ENCODE measurements at regions not wholly inside any gene's neighbourhood (a gene's known extent, or its start where the extent isn't known, plus 50 kb on each side); places are given as distances from the start of the nearest gene placed in this dataset.
A peak's percentile ranks its signal among the peaks of the same experiment; 100 is the strongest.

DNA sequence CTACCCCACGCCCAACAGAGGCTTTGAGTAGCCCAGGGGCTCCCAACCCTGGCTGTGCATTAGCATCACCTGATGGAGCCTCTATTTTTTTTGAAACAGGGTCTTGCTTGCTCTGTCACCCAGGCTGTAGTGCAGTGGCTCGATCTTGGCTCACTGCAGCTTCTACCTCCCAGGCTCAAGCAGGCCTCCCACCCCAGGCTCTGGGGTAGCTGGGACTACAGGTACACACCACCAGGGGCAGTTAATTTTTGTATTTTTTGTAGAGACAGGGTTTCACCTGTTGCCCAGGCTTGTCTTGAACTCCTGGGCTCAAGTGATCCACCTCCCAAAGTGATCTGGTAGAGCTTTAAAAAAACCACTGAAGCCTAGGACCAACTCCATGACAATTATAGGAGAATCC, 394.8 kb upstream of the ATP5MC3 start:
- no peak for DNase-seq
- Mint-ChIP-seq H3K27ac (no peak overlapping the region), H3K27me3 (peaks cover 7% of the 10 kb centered on the region), H3K36me3 (no peaks in the 10 kb centered on the region), H3K4me3 (no peak overlapping the region), H3K4me1 (no peaks in the 10 kb centered on the region), H3K9me3 (no peaks in the 10 kb centered on the region)
- CTCF ChIA-PET = no interaction called here

DNA sequence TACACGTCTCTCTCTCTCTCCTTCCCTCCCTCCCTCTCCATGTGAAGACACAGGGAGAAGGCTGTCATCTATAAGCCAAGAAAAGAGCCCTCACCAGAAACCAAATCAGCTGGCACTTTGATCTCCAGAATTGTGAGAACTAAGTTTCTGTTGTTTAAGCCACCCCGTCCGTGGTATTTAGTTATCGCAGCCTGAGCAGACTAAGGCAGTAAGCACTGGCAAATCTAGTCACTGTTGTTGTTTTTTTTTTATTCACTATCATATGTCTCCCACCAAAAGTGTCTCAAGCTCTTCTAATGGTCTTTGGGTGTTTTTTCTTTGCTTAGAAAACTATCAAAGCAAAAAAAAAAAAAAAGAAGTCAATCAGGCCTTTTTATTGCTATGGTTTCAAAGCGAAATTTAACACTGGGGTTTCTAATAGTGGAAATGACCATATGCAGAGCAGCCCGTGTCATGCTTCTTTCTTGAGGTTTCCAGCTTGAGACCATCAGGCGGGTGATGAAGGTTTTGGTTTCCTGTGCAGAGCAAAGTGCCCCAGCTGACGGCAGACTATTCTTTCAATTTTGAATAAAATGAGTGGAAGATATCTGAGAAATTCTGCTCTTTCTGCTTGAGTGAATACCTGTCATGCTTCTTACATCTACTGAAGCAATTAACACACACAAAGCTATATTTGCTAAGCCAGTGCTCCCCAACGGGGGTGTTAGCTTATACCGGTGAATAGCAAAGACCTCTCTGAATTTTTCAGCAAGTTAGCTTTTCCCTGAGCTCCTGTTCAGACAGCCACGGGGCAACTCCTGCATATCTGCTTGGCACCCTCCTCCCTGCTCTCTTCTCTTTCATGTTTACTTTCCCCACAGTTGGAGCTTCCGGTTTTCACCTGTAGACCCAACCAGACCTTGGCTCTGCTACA, 394.1 kb upstream of the ATP5MC3 start:
- H3K27ac Mint-ChIP-seq = no peak overlapping the region
- peaks cover 7% of the 10 kb centered on the region for H3K27me3 Mint-ChIP-seq
- CTCF ChIA-PET = interaction anchor here (0.8 to 0.9 kb wide), 2 partner anchors 66 to 171 kb away, joined by 3 read pairs; no protein-coding TSS in a partner anchor
- H3K9me3 Mint-ChIP-seq = no peaks in the 10 kb centered on the region
- H3K4me1 Mint-ChIP-seq = no peaks in the 10 kb centered on the region
- H3K4me3 Mint-ChIP-seq = no peak overlapping the region
- no peak for DNase-seq
- no peaks in the 10 kb centered on the region for H3K36me3 Mint-ChIP-seq

GRCh38 chr2:175574069-175574468, 392.6 kb upstream of the ATP5MC3 start:
- H3K4me1 Mint-ChIP-seq = no peaks in the 10 kb centered on the region
- no peak overlapping the region for H3K4me3 Mint-ChIP-seq

DNA sequence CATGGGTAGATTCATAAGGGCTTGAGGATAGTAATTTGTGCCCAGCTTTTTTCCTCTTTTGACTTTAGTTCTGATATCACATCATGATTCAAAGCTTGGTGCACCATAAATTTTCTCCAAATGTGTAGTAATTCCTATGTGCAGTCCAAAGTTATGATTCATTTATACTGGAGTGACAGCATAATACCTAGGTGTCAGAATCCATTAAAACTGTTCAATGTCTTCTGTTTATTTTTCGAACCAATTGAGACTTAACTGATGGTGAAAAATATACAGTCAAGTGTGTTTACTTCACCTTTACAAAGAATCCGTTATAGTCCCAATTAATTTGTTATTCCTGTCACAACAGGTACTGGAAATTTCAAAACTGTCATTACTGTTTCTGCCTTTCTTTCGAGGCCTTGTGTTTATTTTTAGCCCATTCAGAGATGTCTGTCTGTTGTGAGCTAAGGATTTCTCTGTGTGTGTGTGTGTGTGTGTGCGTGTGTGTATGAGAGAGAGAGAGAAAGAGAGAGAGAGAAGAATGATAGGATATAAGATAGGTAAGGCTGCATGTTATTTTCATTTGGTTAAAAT, 389.7 kb upstream of the ATP5MC3 start:
- Mint-ChIP-seq H3K9me3 (no peaks in the 10 kb centered on the region), H3K27me3 (peaks cover 4% of the 10 kb centered on the region), H3K36me3 (no peaks in the 10 kb centered on the region), H3K4me1 (no peaks in the 10 kb centered on the region), H3K27ac (no peak overlapping the region), H3K4me3 (no peak overlapping the region)
- no peak for DNase-seq
- CTCF ChIA-PET = no interaction called here

More at GRCh38 chr2:175574069-175574468, 392.6 kb upstream of the ATP5MC3 start:
- H3K27me3 Mint-ChIP-seq = peaks cover 7% of the 10 kb centered on the region
- no peak overlapping the region for H3K27ac Mint-ChIP-seq
- no peaks in the 10 kb centered on the region for H3K9me3 Mint-ChIP-seq
- no peak for DNase-seq
- H3K36me3 Mint-ChIP-seq = no peaks in the 10 kb centered on the region
- CTCF ChIA-PET = no interaction called here

GRCh38 chr2:175568109-175568730, 386.7 kb upstream of the ATP5MC3 start:
- Mint-ChIP-seq H3K4me1 (no peaks in the 10 kb centered on the region), H3K36me3 (no peaks in the 10 kb centered on the region), H3K9me3 (no peaks in the 10 kb centered on the region), H3K4me3 (no peak overlapping the region), H3K27ac (no peak overlapping the region), H3K27me3 (no peaks in the 10 kb centered on the region)
- no peak for DNase-seq
- CTCF ChIA-PET = no interaction called here

- Mint-ChIP-seq H3K27me3 (no peaks in the 10 kb centered on the region), H3K36me3 (no peaks in the 10 kb centered on the region), H3K27ac (peak overlapping the region; percentile 4), H3K4me3 (no peak overlapping the region), H3K4me1 (no peaks in the 10 kb centered on the region), H3K9me3 (no peaks in the 10 kb centered on the region)
- CTCF ChIA-PET = no interaction called here
- no peak for DNase-seq
These were observed 386.0 kb upstream of the ATP5MC3 start for GRCh38 chr2:175567435-175568061.

- no peaks in the 10 kb centered on the region for H3K4me1 Mint-ChIP-seq
- H3K4me3 Mint-ChIP-seq = no peak overlapping the region
- no peak overlapping the region for H3K27ac Mint-ChIP-seq
- no peaks in the 10 kb centered on the region for H3K36me3 Mint-ChIP-seq
- DNase-seq = no peak
- peaks cover 8% of the 10 kb centered on the region for H3K27me3 Mint-ChIP-seq
- CTCF ChIA-PET = no interaction called here
- H3K9me3 Mint-ChIP-seq = no peaks in the 10 kb centered on the region
These were observed 379.1 kb upstream of the ATP5MC3 start for GRCh38 chr2:175560521-175561169.

GRCh38 chr2:175559613-175560012, 378.1 kb upstream of the ATP5MC3 start:
- CTCF ChIA-PET = no interaction called here
- H3K4me1 Mint-ChIP-seq = no peaks in the 10 kb centered on the region
- peaks cover 8% of the 10 kb centered on the region for H3K27me3 Mint-ChIP-seq

GRCh38 chr2:175557810-175558377, 376.4 kb upstream of the ATP5MC3 start:
- Mint-ChIP-seq H3K4me3 (no peak overlapping the region), H3K36me3 (no peaks in the 10 kb centered on the region), H3K4me1 (no peaks in the 10 kb centered on the region), H3K27ac (no peak overlapping the region), H3K27me3 (peaks cover 8% of the 10 kb centered on the region), H3K9me3 (no peaks in the 10 kb centered on the region)
- CTCF ChIA-PET = no interaction called here
- no peak for DNase-seq

More at GRCh38 chr2:175559613-175560012, 378.1 kb upstream of the ATP5MC3 start:
- DNase-seq = no peak
- H3K4me3 Mint-ChIP-seq = no peak overlapping the region
- H3K9me3 Mint-ChIP-seq = no peaks in the 10 kb centered on the region
- no peak overlapping the region for H3K27ac Mint-ChIP-seq
- no peaks in the 10 kb centered on the region for H3K36me3 Mint-ChIP-seq

GRCh38 chr2:175553910-175554309, 372.4 kb upstream of the ATP5MC3 start:
- no peaks in the 10 kb centered on the region for H3K36me3 Mint-ChIP-seq
- H3K9me3 Mint-ChIP-seq = no peaks in the 10 kb centered on the region
- DNase-seq = no peak
- H3K27ac Mint-ChIP-seq = no peak overlapping the region
- peaks cover 8% of the 10 kb centered on the region for H3K27me3 Mint-ChIP-seq
- CTCF ChIA-PET = no interaction called here
- H3K4me3 Mint-ChIP-seq = no peak overlapping the region
- no peaks in the 10 kb centered on the region for H3K4me1 Mint-ChIP-seq

GRCh38 chr2:175552902-175553301, 371.4 kb upstream of the ATP5MC3 start:
- CTCF ChIA-PET = no interaction called here
- H3K4me3 Mint-ChIP-seq = no peak overlapping the region
- H3K9me3 Mint-ChIP-seq = no peaks in the 10 kb centered on the region
- H3K4me1 Mint-ChIP-seq = no peaks in the 10 kb centered on the region
- peaks cover 6% of the 10 kb centered on the region for H3K27me3 Mint-ChIP-seq
- H3K36me3 Mint-ChIP-seq = no peaks in the 10 kb centered on the region
- H3K27ac Mint-ChIP-seq = no peak overlapping the region
- no peak for DNase-seq

DNA sequence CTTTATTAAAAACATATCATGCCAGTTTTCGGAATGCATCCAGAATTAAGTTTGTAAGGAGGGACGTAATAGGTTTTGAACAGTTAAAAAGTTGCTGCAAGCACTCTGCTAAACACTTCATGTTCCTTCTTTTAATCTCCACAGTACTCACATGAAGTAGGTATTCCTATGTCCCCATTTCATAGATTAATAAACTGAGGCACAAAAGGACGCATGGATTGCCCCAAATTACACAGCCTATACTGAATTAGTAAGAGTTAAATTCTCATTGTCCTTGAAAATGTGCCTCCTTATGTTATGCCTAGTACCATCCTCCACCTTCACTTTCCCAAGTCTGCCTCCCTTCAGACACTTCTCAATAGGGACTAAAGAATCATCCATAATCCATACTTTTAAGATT, 358.9 kb upstream of the ATP5MC3 start:
- CTCF ChIA-PET = no interaction called here
- Mint-ChIP-seq H3K4me3 (no peak overlapping the region), H3K27me3 (no peaks in the 10 kb centered on the region), H3K36me3 (no peaks in the 10 kb centered on the region), H3K4me1 (no peaks in the 10 kb centered on the region), H3K27ac (no peak overlapping the region), H3K9me3 (peaks cover 2% of the 10 kb centered on the region)
- no peak for DNase-seq

- DNase-seq = no peak
- Mint-ChIP-seq H3K27me3 (no peaks in the 10 kb centered on the region), H3K36me3 (no peaks in the 10 kb centered on the region), H3K9me3 (peaks cover 2% of the 10 kb centered on the region), H3K27ac (no peak overlapping the region), H3K4me3 (no peak overlapping the region), H3K4me1 (no peaks in the 10 kb centered on the region)
- CTCF ChIA-PET = no interaction called here
These were observed 357.6 kb upstream of the ATP5MC3 start for GRCh38 chr2:175539122-175539521.

- H3K27me3 Mint-ChIP-seq = no peaks in the 10 kb centered on the region
- no peak overlapping the region for H3K27ac Mint-ChIP-seq
- CTCF ChIA-PET = no interaction called here
- no peak for DNase-seq
- no peak overlapping the region for H3K4me3 Mint-ChIP-seq
- H3K4me1 Mint-ChIP-seq = no peaks in the 10 kb centered on the region
- no peaks in the 10 kb centered on the region for H3K36me3 Mint-ChIP-seq
- H3K9me3 Mint-ChIP-seq = no peaks in the 10 kb centered on the region
These were observed 354.5 kb upstream of the ATP5MC3 start for GRCh38 chr2:175536059-175536458.

Measured in activated naive CD4-positive, alpha-beta T cell treated with anti-CD3 and anti-CD28 coated beads, Interleukin-2, amount 10 ng/mL, durations not matched to agents 7 days and 5 days (primary cell).